ENCODE measurements at regions not wholly inside any gene's neighbourhood (a gene's known extent, or its start where the extent isn't known, plus 50 kb on each side); places are given as distances from the start of the nearest gene placed in this dataset.

DNA sequence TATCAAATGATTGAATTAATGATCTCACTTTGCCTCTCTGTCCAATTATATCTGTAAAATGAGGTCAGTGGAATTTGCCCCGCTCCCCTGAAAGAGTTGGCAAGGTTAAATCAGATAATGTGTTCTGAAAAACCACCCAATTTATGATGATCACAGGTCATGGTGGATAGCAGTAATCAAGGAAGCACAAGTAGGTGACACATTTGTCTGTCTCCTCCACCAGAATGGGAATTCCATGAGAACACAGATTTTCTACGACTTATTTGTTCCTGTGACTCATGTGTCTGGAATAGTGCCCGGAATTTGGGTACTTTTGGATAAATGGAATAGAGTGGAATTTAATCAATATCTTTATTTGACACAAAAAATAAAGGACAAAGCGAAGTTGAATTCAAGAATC is 220.9 kb upstream of the SUCLG2 start:
- intact Hi-C loops (cut with DNase I) = no loop called here
- WGBS = 58% methylated on average over 4 of the region's 4 CpGs

DNA sequence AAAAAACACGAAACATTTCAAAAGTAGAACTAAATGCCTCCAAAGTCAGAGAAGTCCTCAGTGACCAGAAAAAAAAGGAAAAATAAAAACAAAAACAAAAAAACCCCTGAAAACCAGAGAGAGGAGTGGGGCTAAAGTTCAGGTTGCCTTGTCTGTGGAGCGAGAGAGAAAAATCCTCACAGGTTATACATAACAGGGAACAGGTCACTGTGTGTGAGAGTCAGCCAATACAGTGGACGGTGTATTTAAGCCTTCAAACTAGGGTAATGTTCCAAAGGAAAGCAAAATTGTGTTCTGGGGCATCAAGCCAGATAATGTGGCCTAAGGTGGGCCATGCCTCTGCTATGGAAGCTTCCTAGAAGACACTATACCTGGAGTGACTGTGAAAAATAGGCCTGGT is 216.1 kb upstream of the SUCLG2 start:
- no peak overlapping the region for H3K4me3 ChIP-seq (ENCODE audit: low read length)
- intact Hi-C loops (cut with DNase I) = no loop called here
- peaks cover 1% of the 10 kb centered on the region for H3K4me1 ChIP-seq (ENCODE audit: control insufficient read depth, insufficient read depth, low read length)
- 85% methylated on average over 3 of the region's 3 CpGs for WGBS
- H3K9me3 ChIP-seq (ENCODE audit: control insufficient read depth, low read length) = no peaks in the 10 kb centered on the region
- DNase-seq (no peak), ATAC-seq (no peak)
- H3K27me3 ChIP-seq (ENCODE audit: control insufficient read depth, insufficient read depth) = no peaks in the 10 kb centered on the region
- H3K27ac ChIP-seq (ENCODE audit: low read length) = no peak overlapping the region

More for the DNA sequence above, 220.9 kb upstream of the SUCLG2 start:
- DNase-seq = no peak
- Histone ChIP-seq H3K9me3 (ENCODE audit: control insufficient read depth, low read length) (no peaks in the 10 kb centered on the region), H3K27me3 (ENCODE audit: control insufficient read depth, insufficient read depth) (no peaks in the 10 kb centered on the region), H3K4me3 (ENCODE audit: low read length) (no peak overlapping the region), H3K27ac (ENCODE audit: low read length) (no peak overlapping the region), H3K4me1 (ENCODE audit: control insufficient read depth, insufficient read depth, low read length) (peaks cover 1% of the 10 kb centered on the region)
- no peak for ATAC-seq

DNA sequence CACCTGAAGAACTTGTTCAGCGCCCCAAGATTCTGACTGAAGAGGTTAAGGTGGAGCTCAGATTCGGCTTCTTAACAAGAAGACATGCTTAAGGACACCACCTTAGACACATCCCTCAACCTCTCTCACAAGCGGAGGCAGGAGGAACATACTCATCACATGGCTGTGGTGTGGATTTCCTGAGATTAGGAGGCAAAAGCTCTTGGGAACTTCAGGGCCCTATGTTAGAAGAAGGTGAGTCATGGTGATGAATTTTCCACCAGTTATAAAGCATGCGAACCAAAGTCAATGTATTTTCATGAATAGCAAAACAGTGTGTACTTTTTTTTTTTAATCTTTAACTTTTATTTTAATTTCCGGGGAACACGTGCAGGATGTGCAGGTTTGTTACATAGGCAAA is 212.2 kb upstream of the SUCLG2 start:
- intact Hi-C loops (cut with DNase I) = no loop called here
- Histone ChIP-seq H3K9me3 (ENCODE audit: control insufficient read depth, low read length) (no peaks in the 10 kb centered on the region), H3K4me1 (ENCODE audit: control insufficient read depth, insufficient read depth, low read length) (no peaks in the 10 kb centered on the region), H3K27me3 (ENCODE audit: control insufficient read depth, insufficient read depth) (no peaks in the 10 kb centered on the region), H3K27ac (ENCODE audit: low read length) (no peak overlapping the region), H3K4me3 (ENCODE audit: low read length) (no peak overlapping the region)
- no peak for DNase-seq
- WGBS = 90% methylated on average over 6 of the region's 6 CpGs
- no peak for ATAC-seq

DNA sequence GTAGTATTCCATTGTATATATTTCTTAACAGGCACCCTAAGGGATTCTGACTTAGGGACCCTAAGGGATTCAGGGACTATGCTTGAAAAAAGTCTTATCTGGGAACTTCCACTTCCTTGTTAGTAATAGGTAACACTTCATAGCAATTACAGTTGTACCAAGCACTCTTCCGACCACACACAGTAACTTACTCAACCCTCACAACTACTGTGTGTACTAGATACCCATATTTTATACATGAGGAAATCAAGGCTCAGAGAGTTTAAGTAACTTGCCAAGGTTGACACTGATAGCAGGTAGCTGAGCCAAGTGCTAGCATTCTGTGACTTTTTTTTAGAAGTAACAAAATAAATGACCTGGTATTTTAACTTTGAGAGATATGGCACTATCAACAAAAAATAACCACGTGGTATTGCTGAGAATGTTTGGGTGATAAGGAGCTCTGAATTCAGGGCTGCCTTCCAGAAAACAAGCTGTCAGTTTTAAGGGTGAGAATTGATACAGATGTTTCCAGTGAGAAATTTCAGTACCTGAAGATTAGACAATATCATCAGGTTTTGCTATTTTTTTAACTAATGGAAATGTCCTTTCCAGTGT is 210.3 kb upstream of the SUCLG2 start:
- ATAC-seq (peak in 1 of 2 donors; percentile 43), DNase-seq (no peak)
- Histone ChIP-seq H3K4me1 (ENCODE audit: control insufficient read depth, insufficient read depth, low read length) (no peaks in the 10 kb centered on the region), H3K27ac (ENCODE audit: low read length) (no peak overlapping the region), H3K27me3 (ENCODE audit: control insufficient read depth, insufficient read depth) (no peaks in the 10 kb centered on the region), H3K4me3 (ENCODE audit: low read length) (no peak overlapping the region), H3K9me3 (ENCODE audit: control insufficient read depth, low read length) (no peaks in the 10 kb centered on the region)
- WGBS = 17% methylated on average over 2 of the region's 2 CpGs
- intact Hi-C loops (cut with DNase I) = no loop called here

DNA sequence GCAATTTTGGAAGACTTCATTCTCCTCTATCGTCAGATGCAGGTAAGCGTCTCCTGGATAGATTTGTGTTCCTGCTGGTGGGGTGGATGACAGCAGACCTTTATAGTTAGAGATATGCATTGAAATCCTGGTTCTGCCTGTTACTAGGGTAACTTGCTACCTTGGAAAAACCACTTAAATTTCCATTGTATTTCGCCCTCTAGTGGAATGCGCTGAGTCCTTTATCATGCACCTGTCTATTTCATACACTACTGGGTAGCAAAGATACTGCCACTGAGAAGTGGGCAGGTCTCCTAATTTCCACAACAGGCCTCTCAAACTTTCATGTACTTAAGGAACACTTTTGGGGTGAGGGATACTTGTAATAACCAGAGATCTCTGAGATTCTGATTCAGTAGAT is 209.5 kb upstream of the SUCLG2 start:
- no peaks in the 10 kb centered on the region for H3K4me1 ChIP-seq (ENCODE audit: control insufficient read depth, insufficient read depth, low read length)
- no peak overlapping the region for H3K27ac ChIP-seq (ENCODE audit: low read length)
- intact Hi-C loops (cut with DNase I) = no loop called here
- H3K9me3 ChIP-seq (ENCODE audit: control insufficient read depth, low read length) = no peaks in the 10 kb centered on the region
- no peak for DNase-seq
- ATAC-seq = no peak
- 75% methylated on average over 4 of the region's 4 CpGs for WGBS
- H3K4me3 ChIP-seq (ENCODE audit: low read length) = no peak overlapping the region
- no peaks in the 10 kb centered on the region for H3K27me3 ChIP-seq (ENCODE audit: control insufficient read depth, insufficient read depth)

DNA sequence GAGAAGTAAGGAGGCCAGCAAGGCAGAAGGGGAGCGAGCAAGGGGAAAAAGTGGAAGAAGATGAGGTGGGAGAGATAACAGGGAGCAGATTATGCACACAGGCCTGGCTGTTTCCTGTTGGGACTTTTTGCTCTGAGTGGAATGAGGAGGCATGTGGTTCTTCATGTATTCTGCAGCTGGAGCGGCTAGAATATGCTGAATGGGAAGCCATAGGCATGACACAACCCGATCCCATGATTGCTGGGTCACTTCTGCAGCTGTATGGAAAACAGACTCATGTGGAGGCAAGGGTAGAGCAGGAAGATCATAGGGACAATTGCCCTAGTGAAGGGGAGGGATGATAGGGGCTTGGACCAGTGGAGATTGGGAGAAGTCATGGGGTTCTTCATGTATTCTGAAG is 206.0 kb upstream of the SUCLG2 start:
- Histone ChIP-seq H3K4me3 (ENCODE audit: low read length) (no peak overlapping the region), H3K27me3 (ENCODE audit: control insufficient read depth, insufficient read depth) (no peaks in the 10 kb centered on the region), H3K4me1 (ENCODE audit: control insufficient read depth, insufficient read depth, low read length) (no peaks in the 10 kb centered on the region), H3K27ac (ENCODE audit: low read length) (no peak overlapping the region), H3K9me3 (ENCODE audit: control insufficient read depth, low read length) (no peaks in the 10 kb centered on the region)
- DNase-seq = no peak
- WGBS = 89% methylated on average over 3 of the region's 3 CpGs
- intact Hi-C loops (cut with DNase I) = no loop called here
- ATAC-seq = no peak

DNA sequence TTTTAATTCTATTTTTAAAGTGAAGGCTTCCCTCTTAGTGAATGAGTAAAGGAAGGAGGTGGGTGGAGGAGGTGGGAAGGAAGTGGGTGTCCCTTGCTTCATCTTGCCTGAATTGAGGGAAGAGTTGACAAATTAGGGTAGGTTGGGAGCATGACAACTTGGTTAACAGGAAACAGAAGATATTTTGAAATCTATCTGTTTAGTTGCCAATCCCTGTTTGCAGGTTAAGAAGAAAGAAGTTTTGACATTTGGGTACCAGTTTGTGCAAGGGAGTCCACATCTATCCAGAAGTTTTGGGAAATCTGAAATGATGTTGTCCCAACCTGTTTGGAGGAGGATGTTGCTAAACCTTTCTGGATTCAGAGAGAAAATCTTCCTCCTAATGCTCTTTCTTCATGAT is 204.1 kb upstream of the SUCLG2 start:
- DNase-seq (no peak), ATAC-seq (no peak)
- no peak overlapping the region for H3K4me3 ChIP-seq (ENCODE audit: low read length)
- no peak overlapping the region for H3K27ac ChIP-seq (ENCODE audit: low read length)
- intact Hi-C loops (cut with DNase I) = no loop called here
- no peaks in the 10 kb centered on the region for H3K4me1 ChIP-seq (ENCODE audit: control insufficient read depth, insufficient read depth, low read length)
- no peaks in the 10 kb centered on the region for H3K27me3 ChIP-seq (ENCODE audit: control insufficient read depth, insufficient read depth)
- no peaks in the 10 kb centered on the region for H3K9me3 ChIP-seq (ENCODE audit: control insufficient read depth, low read length)

DNA sequence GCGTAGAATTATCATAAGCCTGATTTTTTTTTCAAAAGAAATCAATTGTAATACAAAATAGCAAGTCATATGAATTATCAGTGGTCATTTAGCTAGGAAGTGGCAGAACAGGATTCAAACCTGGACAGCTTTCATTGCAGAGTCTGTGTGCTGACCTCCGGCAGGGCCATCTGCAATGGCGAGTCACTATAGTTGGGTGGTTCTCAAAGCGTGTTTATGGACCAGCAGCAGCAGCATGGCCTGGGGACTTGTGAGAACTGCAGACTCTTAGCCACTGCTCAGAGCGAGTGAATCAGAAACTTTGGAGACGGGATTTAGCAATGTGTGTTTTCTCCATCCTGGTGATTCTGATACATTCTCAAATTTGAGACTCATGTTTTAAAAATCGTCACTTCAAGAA is 202.3 kb upstream of the SUCLG2 start:
- H3K4me1 ChIP-seq (ENCODE audit: control insufficient read depth, insufficient read depth, low read length) = no peaks in the 10 kb centered on the region
- ATAC-seq = no peak
- 93% methylated on average over 7 of the region's 7 CpGs for WGBS
- no peaks in the 10 kb centered on the region for H3K27me3 ChIP-seq (ENCODE audit: control insufficient read depth, insufficient read depth)
- H3K4me3 ChIP-seq (ENCODE audit: low read length) = no peak overlapping the region
- H3K27ac ChIP-seq (ENCODE audit: low read length) = no peak overlapping the region
- no peaks in the 10 kb centered on the region for H3K9me3 ChIP-seq (ENCODE audit: control insufficient read depth, low read length)
- no peak for DNase-seq
- intact Hi-C loops (cut with DNase I) = no loop called here

DNA sequence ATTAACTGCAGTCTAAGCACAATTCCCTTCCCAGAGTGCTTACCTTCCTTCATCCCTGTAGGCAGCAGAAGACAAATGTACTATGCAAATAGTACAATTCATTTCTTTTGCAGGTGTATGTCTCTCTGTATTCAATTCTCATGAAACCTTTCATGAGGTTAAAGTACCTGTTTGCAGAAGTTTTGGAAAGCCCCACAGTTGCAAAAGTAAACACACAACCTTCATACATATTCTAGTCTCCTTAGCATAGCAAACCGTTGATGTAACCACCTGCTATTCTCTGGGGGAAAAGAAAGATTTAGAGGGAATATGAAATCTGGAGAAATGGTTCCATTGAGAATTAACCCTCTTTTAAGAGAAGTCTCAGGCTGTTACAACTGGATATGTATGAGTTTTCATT is 200.3 kb upstream of the SUCLG2 start:
- H3K9me3 ChIP-seq (ENCODE audit: control insufficient read depth, low read length) = no peaks in the 10 kb centered on the region
- no peak overlapping the region for H3K4me3 ChIP-seq (ENCODE audit: low read length)
- DNase-seq (no peak), ATAC-seq (no peak)
- WGBS = 78% methylated on average over 1 of the region's 1 CpG
- H3K27me3 ChIP-seq (ENCODE audit: control insufficient read depth, insufficient read depth) = no peaks in the 10 kb centered on the region
- intact Hi-C loops (cut with DNase I) = no loop called here
- H3K4me1 ChIP-seq (ENCODE audit: control insufficient read depth, insufficient read depth, low read length) = no peaks in the 10 kb centered on the region
- H3K27ac ChIP-seq (ENCODE audit: low read length) = no peak overlapping the region

DNA sequence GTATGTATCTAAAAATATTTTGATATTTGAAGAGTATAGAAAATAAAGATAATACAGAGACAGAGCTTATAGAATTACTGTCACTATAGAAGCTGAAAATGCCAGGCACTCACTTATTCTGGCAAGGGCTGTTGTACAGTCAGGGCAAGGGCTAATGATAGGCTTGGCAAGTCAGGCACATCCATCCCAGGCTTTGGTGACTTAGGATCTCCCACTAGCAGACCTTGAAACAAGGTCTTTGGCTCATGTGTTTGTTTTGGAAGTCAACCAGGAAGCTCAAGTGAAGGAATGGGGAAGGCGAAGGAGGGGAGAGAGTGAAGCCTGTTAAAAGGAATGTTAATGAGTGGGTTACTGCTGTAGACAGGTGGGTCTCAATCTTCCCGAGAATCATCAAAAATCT is 199.1 kb upstream of the SUCLG2 start:
- DNase-seq = no peak
- Histone ChIP-seq H3K9me3 (ENCODE audit: control insufficient read depth, low read length) (no peaks in the 10 kb centered on the region), H3K27me3 (ENCODE audit: control insufficient read depth, insufficient read depth) (no peaks in the 10 kb centered on the region), H3K4me1 (ENCODE audit: control insufficient read depth, insufficient read depth, low read length) (no peaks in the 10 kb centered on the region), H3K27ac (ENCODE audit: low read length) (no peak overlapping the region), H3K4me3 (ENCODE audit: low read length) (no peak overlapping the region)
- WGBS = 71% methylated on average over 2 of the region's 2 CpGs
- intact Hi-C loops (cut with DNase I) = no loop called here
- ATAC-seq = no peak

DNA sequence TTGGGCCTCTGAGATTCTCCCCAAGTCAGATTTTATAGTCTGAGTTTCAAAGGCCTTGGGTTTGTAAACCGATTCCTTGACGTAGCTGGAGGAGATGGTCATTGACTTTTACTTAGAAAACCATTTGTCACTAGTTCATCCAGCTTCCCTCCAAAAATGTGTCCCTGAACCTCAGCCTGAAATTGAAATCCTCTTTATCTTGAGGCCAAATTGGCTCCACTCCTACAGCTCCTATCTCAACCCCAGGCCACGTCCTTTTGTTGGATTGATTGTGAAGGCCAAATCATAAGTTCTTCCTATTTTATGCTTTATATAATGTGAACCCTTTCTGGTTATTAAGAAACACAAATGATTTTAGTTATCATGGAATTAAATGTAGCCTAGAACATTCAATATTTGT is 193.9 kb upstream of the SUCLG2 start:
- H3K4me3 ChIP-seq (ENCODE audit: low read length) = no peak overlapping the region
- 71% methylated on average over 3 of the region's 3 CpGs for WGBS
- DNase-seq (no peak), ATAC-seq (no peak)
- intact Hi-C loops (cut with DNase I) = no loop called here
- no peaks in the 10 kb centered on the region for H3K9me3 ChIP-seq (ENCODE audit: control insufficient read depth, low read length)
- H3K27me3 ChIP-seq (ENCODE audit: control insufficient read depth, insufficient read depth) = no peaks in the 10 kb centered on the region
- no peak overlapping the region for H3K27ac ChIP-seq (ENCODE audit: low read length)
- H3K4me1 ChIP-seq (ENCODE audit: control insufficient read depth, insufficient read depth, low read length) = no peaks in the 10 kb centered on the region

DNA sequence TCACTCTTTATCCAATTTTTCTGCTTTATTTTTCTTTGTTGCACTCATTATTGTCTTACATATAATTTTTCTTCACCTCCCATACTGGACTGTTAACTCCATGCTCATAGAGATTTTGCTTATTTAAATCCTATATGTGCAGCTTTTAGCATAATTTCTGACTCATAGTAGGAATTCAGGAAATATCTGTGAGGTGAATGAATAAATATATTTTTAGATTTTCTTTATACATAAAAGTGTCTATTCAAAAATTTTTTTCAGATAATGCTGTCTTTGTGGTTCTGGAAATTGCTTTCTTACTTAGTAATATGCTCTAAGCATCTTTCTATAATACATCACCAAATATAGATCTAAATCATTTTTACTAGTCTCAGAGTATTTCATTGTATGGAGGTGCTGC is 191.8 kb upstream of the SUCLG2 start:
- no peak for DNase-seq
- H3K9me3 ChIP-seq (ENCODE audit: control insufficient read depth, low read length) = no peaks in the 10 kb centered on the region
- intact Hi-C loops (cut with DNase I) = no loop called here
- H3K27ac ChIP-seq (ENCODE audit: low read length) = no peak overlapping the region
- ATAC-seq = no peak
- H3K4me1 ChIP-seq (ENCODE audit: control insufficient read depth, insufficient read depth, low read length) = no peaks in the 10 kb centered on the region
- no peaks in the 10 kb centered on the region for H3K27me3 ChIP-seq (ENCODE audit: control insufficient read depth, insufficient read depth)
- no peak overlapping the region for H3K4me3 ChIP-seq (ENCODE audit: low read length)

All from right cardiac atrium (tissue), 5 donors.